ENCODE measurements at regions not wholly inside any gene's neighbourhood (a gene's known extent, or its start where the extent isn't known, plus 50 kb on each side); places are given as distances from the start of the nearest gene placed in this dataset.

DNA sequence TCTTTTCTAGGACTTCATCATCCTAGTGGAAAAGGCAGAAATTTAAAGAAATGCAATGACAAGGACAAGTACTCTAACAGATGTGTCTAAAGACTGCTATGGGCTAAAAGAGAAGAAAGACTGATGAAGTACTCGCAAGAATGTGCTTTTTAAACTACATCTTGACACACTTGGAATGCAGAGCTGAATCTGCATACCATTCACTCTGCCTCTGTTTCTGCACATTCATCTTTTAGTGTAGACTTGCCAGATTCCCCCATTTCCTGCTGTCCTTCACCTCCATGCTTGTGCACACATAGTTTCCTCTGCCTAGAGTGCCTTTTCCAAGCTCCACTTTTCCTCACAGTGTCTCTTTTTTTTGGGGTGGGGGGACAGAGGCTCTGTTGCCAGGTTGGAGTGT, 239.0 kb upstream of the CCDC179 start:
- Mint-ChIP-seq H3K9me3 (peaks cover 4% of the 10 kb centered on the region), H3K4me3 (no peak overlapping the region), H3K27me3 (no peaks in the 10 kb centered on the region), H3K27ac (no peak overlapping the region), H3K36me3 (no peaks in the 10 kb centered on the region), H3K4me1 (no peaks in the 10 kb centered on the region)
- ATAC-seq = no peak

- no peak overlapping the region for H3K27ac Mint-ChIP-seq
- ATAC-seq = no peak
- no peaks in the 10 kb centered on the region for H3K27me3 Mint-ChIP-seq
- no peaks in the 10 kb centered on the region for H3K36me3 Mint-ChIP-seq
- peaks cover 4% of the 10 kb centered on the region for H3K9me3 Mint-ChIP-seq
- H3K4me3 Mint-ChIP-seq = no peak overlapping the region
- no peaks in the 10 kb centered on the region for H3K4me1 Mint-ChIP-seq
Measured at GRCh38 chr11:23100726-23101125, 240.5 kb upstream of the CCDC179 start.

DNA sequence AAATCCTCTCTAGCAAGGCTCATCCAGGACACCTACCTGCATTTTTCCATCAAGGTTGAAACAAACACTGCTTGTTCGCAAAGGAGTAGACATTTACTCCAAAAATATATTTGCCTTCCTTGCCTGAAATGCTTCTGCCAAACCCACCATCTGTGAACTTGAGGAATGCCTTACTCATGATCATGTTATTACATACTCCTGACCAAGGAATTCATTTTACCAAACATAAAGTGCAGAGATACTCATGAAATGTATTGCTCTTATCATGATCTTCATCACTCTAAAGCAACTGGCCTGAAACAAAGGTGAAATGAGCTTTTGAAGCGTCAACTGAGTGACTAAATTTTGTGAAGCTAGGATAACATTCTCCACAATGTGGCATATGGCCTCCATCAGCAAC, 243.1 kb upstream of the CCDC179 start:
- peaks cover 4% of the 10 kb centered on the region for H3K9me3 Mint-ChIP-seq
- H3K36me3 Mint-ChIP-seq = no peaks in the 10 kb centered on the region
- no peaks in the 10 kb centered on the region for H3K4me1 Mint-ChIP-seq
- no peak overlapping the region for H3K4me3 Mint-ChIP-seq
- H3K27ac Mint-ChIP-seq = no peak overlapping the region
- no peak for ATAC-seq
- H3K27me3 Mint-ChIP-seq = no peaks in the 10 kb centered on the region

- no peaks in the 10 kb centered on the region for H3K9me3 Mint-ChIP-seq
- no peaks in the 10 kb centered on the region for H3K27me3 Mint-ChIP-seq
- no peak overlapping the region for H3K4me3 Mint-ChIP-seq
- no peaks in the 10 kb centered on the region for H3K4me1 Mint-ChIP-seq
- no peak for ATAC-seq
- no peaks in the 10 kb centered on the region for H3K36me3 Mint-ChIP-seq
- H3K27ac Mint-ChIP-seq = no peak overlapping the region
Measured at GRCh38 chr11:23111527-23111926, 251.3 kb upstream of the CCDC179 start.

DNA sequence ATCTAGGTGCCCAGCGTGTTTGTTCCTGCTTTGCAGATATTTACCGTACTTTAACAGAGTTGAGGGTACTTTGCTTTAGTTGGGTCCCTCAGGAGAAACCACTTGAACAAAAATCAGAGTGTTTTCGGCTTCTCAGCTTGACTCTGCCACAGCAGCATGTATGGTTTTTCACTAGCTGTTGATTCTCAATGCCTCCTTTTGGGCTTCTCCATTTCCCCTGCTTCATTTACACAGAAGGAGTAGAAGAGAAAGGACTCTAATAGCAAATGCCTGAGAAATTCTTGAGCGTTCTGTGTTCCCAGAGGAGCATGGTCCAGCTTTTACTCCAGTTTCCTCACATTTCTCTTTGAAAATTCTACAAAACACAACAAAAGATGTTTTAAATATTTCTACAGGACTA, 252.1 kb upstream of the CCDC179 start:
- ATAC-seq = no peak
- no peaks in the 10 kb centered on the region for H3K4me1 Mint-ChIP-seq
- no peak overlapping the region for H3K4me3 Mint-ChIP-seq
- H3K27me3 Mint-ChIP-seq = no peaks in the 10 kb centered on the region
- peaks cover 5% of the 10 kb centered on the region for H3K9me3 Mint-ChIP-seq
- no peak overlapping the region for H3K27ac Mint-ChIP-seq
- no peaks in the 10 kb centered on the region for H3K36me3 Mint-ChIP-seq

- ATAC-seq = peak; percentile 34
- H3K27me3 Mint-ChIP-seq = no peaks in the 10 kb centered on the region
- no peaks in the 10 kb centered on the region for H3K4me1 Mint-ChIP-seq
- H3K4me3 Mint-ChIP-seq = no peak overlapping the region
- peaks cover 6% of the 10 kb centered on the region for H3K9me3 Mint-ChIP-seq
- no peak overlapping the region for H3K27ac Mint-ChIP-seq
- no peaks in the 10 kb centered on the region for H3K36me3 Mint-ChIP-seq
Measured at GRCh38 chr11:23112987-23113886, 253.0 kb upstream of the CCDC179 start.

DNA sequence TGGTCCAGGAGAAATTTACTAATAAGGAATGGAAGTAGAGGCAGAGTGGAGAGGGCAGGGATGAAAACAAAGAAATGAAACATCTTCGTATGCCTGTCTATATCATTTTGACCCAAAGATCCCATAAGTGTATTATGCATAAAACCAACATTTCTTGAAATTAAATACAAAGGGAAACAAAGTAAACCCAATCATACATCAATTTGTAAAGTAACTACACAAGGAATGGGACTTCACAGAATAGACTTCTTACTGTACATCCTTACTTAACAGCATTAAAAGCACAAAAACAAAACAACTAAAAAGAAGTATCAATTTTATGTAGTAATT, 253.6 kb upstream of the CCDC179 start:
- Mint-ChIP-seq H3K4me1 (no peaks in the 10 kb centered on the region), H3K9me3 (peaks cover 6% of the 10 kb centered on the region), H3K27ac (no peak overlapping the region), H3K36me3 (no peaks in the 10 kb centered on the region), H3K4me3 (no peak overlapping the region), H3K27me3 (no peaks in the 10 kb centered on the region)
- ATAC-seq = no peak

- no peaks in the 10 kb centered on the region for H3K4me1 Mint-ChIP-seq
- no peaks in the 10 kb centered on the region for H3K27me3 Mint-ChIP-seq
- no peak overlapping the region for H3K27ac Mint-ChIP-seq
- H3K9me3 Mint-ChIP-seq = no peaks in the 10 kb centered on the region
- no peaks in the 10 kb centered on the region for H3K36me3 Mint-ChIP-seq
- H3K4me3 Mint-ChIP-seq = no peak overlapping the region
- ATAC-seq = no peak
Measured at GRCh38 chr11:23123753-23124152, 263.5 kb upstream of the CCDC179 start.

- ATAC-seq = no peak
- Mint-ChIP-seq H3K27ac (no peak overlapping the region), H3K9me3 (peaks cover 3% of the 10 kb centered on the region)
Measured at GRCh38 chr11:23124249-23124648, 264.0 kb upstream of the CCDC179 start.

GRCh38 chr11:23124996-23125395, 264.7 kb upstream of the CCDC179 start:
- H3K9me3 Mint-ChIP-seq = peaks cover 3% of the 10 kb centered on the region
- no peaks in the 10 kb centered on the region for H3K27me3 Mint-ChIP-seq

More at GRCh38 chr11:23124249-23124648, 264.0 kb upstream of the CCDC179 start:
- H3K27me3 Mint-ChIP-seq = no peaks in the 10 kb centered on the region
- no peaks in the 10 kb centered on the region for H3K4me1 Mint-ChIP-seq
- no peaks in the 10 kb centered on the region for H3K36me3 Mint-ChIP-seq
- no peak overlapping the region for H3K4me3 Mint-ChIP-seq

GRCh38 chr11:23127706-23128105, 267.4 kb upstream of the CCDC179 start:
- Mint-ChIP-seq H3K27ac (no peak overlapping the region), H3K36me3 (no peaks in the 10 kb centered on the region), H3K9me3 (peaks cover 9% of the 10 kb centered on the region), H3K4me1 (no peaks in the 10 kb centered on the region), H3K4me3 (no peak overlapping the region), H3K27me3 (no peaks in the 10 kb centered on the region)
- no peak for ATAC-seq

More at GRCh38 chr11:23124996-23125395, 264.7 kb upstream of the CCDC179 start:
- no peaks in the 10 kb centered on the region for H3K4me1 Mint-ChIP-seq
- H3K27ac Mint-ChIP-seq = no peak overlapping the region
- no peak for ATAC-seq
- no peaks in the 10 kb centered on the region for H3K36me3 Mint-ChIP-seq
- H3K4me3 Mint-ChIP-seq = no peak overlapping the region

DNA sequence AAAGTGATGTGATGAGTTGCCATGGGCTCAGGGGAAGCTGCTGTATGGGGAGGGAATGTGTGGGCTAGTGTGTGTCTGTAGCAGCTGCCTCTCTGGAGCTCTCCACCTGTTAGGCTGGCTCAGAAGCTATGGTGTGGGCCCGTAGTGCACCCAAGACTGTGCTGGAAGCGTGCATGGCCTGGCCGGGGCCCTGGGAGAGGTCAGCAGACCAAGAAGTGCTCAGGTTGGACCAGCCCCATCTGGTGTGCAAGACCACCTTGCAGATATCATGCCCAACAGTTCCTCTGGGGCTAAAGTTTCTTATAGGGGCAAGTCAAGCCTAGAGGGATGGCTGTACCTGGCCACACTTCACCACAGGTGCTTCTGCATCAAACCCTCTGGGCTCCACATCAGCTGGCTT, 274.4 kb upstream of the CCDC179 start:
- Mint-ChIP-seq H3K4me3 (no peak overlapping the region), H3K36me3 (no peaks in the 10 kb centered on the region), H3K9me3 (peaks cover 7% of the 10 kb centered on the region), H3K27me3 (no peaks in the 10 kb centered on the region), H3K27ac (no peak overlapping the region), H3K4me1 (no peaks in the 10 kb centered on the region)
- ATAC-seq = no peak

GRCh38 chr11:23138761-23139160, 278.5 kb upstream of the CCDC179 start:
- Mint-ChIP-seq H3K4me1 (no peaks in the 10 kb centered on the region), H3K4me3 (no peak overlapping the region), H3K9me3 (peaks cover 6% of the 10 kb centered on the region), H3K36me3 (no peaks in the 10 kb centered on the region), H3K27ac (no peak overlapping the region), H3K27me3 (no peaks in the 10 kb centered on the region)
- no peak for ATAC-seq

DNA sequence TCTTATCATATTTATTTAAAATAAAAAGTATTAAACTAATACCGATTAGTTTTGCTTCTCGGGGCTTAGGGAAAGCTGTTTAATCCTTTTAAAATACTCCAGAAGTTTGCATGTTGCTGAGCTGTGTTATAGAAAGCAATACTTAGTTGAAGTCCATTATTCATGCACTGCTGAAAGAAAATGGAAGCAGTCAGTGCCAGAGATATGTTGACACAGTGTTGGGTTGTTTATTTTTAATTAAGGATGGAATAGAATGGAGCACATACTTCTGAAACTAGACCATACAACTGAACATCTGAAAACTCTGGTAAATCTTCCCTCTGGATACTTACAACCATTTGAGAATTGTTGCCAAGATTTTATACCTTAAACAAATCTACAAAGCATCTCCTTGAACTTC, 282.7 kb upstream of the CCDC179 start:
- Mint-ChIP-seq H3K27me3 (no peaks in the 10 kb centered on the region), H3K27ac (no peak overlapping the region), H3K36me3 (no peaks in the 10 kb centered on the region), H3K9me3 (peaks cover 6% of the 10 kb centered on the region), H3K4me1 (no peaks in the 10 kb centered on the region), H3K4me3 (no peak overlapping the region)
- ATAC-seq = no peak

GRCh38 chr11:23151819-23152218, 291.5 kb upstream of the CCDC179 start:
- H3K36me3 Mint-ChIP-seq = no peaks in the 10 kb centered on the region
- H3K27ac Mint-ChIP-seq = no peak overlapping the region
- H3K4me1 Mint-ChIP-seq = no peaks in the 10 kb centered on the region
- H3K4me3 Mint-ChIP-seq = no peak overlapping the region
- no peak for ATAC-seq
- no peaks in the 10 kb centered on the region for H3K9me3 Mint-ChIP-seq
- H3K27me3 Mint-ChIP-seq = no peaks in the 10 kb centered on the region

DNA sequence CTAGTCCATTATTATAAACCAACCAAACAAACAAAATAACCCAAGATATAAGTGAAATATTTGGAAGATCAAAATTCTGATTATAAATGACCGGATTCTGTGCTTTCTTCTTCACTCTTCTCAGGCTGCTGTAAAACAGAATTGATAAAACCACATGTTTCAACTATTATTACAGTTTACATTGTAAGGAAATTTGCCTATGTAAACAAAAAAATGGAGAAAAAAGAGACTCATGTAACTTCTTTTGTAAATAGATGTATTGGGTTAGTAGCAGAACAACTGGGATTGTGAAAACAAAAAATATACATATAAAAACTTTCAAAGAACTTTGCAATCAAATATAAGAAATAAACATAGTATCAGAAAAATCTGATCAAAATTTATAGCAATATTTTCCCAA, 295.2 kb upstream of the CCDC179 start:
- Mint-ChIP-seq H3K4me1 (no peaks in the 10 kb centered on the region), H3K27ac (no peak overlapping the region), H3K4me3 (no peak overlapping the region), H3K9me3 (no peaks in the 10 kb centered on the region), H3K27me3 (no peaks in the 10 kb centered on the region), H3K36me3 (no peaks in the 10 kb centered on the region)
- ATAC-seq = no peak
